ENCODE measurements at regions not wholly inside any gene's neighbourhood (a gene's known extent, or its start where the extent isn't known, plus 50 kb on each side); places are given as distances from the start of the nearest gene placed in this dataset.

DNA sequence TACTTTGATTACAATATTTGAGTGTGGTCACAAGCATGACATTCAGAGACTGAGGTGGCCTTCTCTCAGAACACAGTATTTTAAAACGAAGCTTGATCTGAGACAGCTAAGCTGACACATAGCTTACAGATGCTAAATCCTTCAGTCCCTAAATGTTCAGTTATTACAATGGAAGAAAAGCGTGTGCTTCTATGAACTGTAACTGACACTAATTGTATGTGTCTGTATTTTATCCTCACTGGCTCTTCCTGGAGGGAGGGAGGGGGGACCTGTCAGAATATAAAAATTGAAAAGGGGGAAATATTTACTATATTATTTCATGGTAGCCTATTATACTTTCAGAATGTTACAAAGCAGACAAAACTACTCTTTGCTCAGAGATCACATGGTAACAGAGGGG is 340.2 kb downstream of the FIGN start:
- TF ChIP-seq CTCF (conservative IDR thresholded peaks at IDR 0.05; ENCODE audit: low read length) = no peak
- TF ChIP-seq EZH2phosphoT487 (IDR thresholded peaks at IDR 0.05; ENCODE audit: borderline replicate concordance) = no peak
